ENCODE measurements at regions not wholly inside any gene's neighbourhood (a gene's known extent, or its start where the extent isn't known, plus 50 kb on each side); places are given as distances from the start of the nearest gene placed in this dataset.

- TF ChIP-seq EZH2 (IDR thresholded peaks at IDR 0.05; ENCODE audit: low read depth), result no peak
- TF ChIP-seq, protein P1, sequence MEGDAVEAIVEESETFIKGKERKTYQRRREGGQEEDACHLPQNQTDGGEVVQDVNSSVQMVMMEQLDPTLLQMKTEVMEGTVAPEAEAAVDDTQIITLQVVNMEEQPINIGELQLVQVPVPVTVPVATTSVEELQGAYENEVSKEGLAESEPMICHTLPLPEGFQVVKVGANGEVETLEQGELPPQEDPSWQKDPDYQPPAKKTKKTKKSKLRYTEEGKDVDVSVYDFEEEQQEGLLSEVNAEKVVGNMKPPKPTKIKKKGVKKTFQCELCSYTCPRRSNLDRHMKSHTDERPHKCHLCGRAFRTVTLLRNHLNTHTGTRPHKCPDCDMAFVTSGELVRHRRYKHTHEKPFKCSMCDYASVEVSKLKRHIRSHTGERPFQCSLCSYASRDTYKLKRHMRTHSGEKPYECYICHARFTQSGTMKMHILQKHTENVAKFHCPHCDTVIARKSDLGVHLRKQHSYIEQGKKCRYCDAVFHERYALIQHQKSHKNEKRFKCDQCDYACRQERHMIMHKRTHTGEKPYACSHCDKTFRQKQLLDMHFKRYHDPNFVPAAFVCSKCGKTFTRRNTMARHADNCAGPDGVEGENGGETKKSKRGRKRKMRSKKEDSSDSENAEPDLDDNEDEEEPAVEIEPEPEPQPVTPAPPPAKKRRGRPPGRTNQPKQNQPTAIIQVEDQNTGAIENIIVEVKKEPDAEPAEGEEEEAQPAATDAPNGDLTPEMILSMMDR (conservative IDR thresholded peaks at IDR 0.05), result no peak
Observed at GRCh38 chr4:121564840-121565375, 131.9 kb downstream of the ANXA5 start.
